Loucy (cell line): ENCODE measurements at regions not wholly inside any gene's neighbourhood (a gene's known extent, or its start where the extent isn't known, plus 50 kb on each side); places are given as distances from the start of the nearest gene placed in this dataset.

ENCODE experiments used
- H2AFZ ChIP-seq: fragments of 200-600 bp; sonication (generic); 2 replicates; pipeline ENCODE4 v1.6.0; 2016; ENCODE audit warnings: antibody characterized with exemption, mild to moderate bottlenecking, low read length, moderate library complexity
- H3F3A ChIP-seq: fragments of 200-600 bp; 2 replicates; pipeline ENCODE4 v1.6.0; 2016; ENCODE audit warnings: antibody characterized with exemption, low read depth, mild to moderate bottlenecking
- H3K27me3 ChIP-seq: fragments of 200-600 bp; sonication (generic); 2 replicates; pipeline ENCODE4 v1.6.1; 2014; ENCODE audit warnings: low read length, mild to moderate bottlenecking; ENCODE audit not compliant: insufficient read depth, poor library complexity, severe bottlenecking
- H3K36me3 ChIP-seq: fragments of 200-600 bp; sonication (generic); 2 replicates; pipeline ENCODE4 v1.6.1; 2016; ENCODE audit warnings: low read length; ENCODE audit not compliant: insufficient read depth
- H3K4me1 ChIP-seq: fragments of 200-600 bp; sonication (generic); 2 replicates; pipeline ENCODE4 v1.5.1; 2014; ENCODE audit warnings: low read length, mild to moderate bottlenecking; ENCODE audit not compliant: insufficient read depth, poor library complexity, severe bottlenecking
- H3K4me2 ChIP-seq: fragments of 200-600 bp; sonication (generic); 2 replicates; pipeline ENCODE4 v1.6.0; 2014; ENCODE audit warnings: antibody characterized with exemption, low read length, low read depth, mild to moderate bottlenecking; ENCODE audit not compliant: poor library complexity, severe bottlenecking
- H3K4me3 ChIP-seq: fragments of 200-600 bp; sonication (generic); 2 replicates; pipeline ENCODE4 v1.5.1; 2014; ENCODE audit warnings: low read length, mild to moderate bottlenecking, mixed read lengths; ENCODE audit not compliant: poor library complexity, severe bottlenecking
- H3K79me2 ChIP-seq: fragments of 200-600 bp; sonication (generic); 2 replicates; pipeline ENCODE4 v1.6.1; 2014; ENCODE audit warnings: low read length; ENCODE audit not compliant: insufficient read depth
- H3K9ac ChIP-seq: fragments of 200-600 bp; sonication (generic); 2 replicates; pipeline ENCODE4 v1.6.0; 2014; ENCODE audit warnings: mild to moderate bottlenecking, low read depth, low read length, moderate library complexity; ENCODE audit not compliant: poor library complexity, severe bottlenecking
- H3K9me2 ChIP-seq: fragments of 200-600 bp; sonication (generic); replicated peaks from 2 replicates; pipeline ENCODE4 v1.6.1; 2016; ENCODE audit warnings: low read depth, low read length, mixed read lengths
- H3K9me3 ChIP-seq: fragments of 200-600 bp; sonication (generic); 2 replicates; pipeline ENCODE4 v1.6.1; 2014; ENCODE audit warnings: mild to moderate bottlenecking, antibody characterized with exemption, low read length, low read depth; ENCODE audit not compliant: insufficient read depth
- H4K20me1 ChIP-seq: fragments of 200-600 bp; sonication (generic); 2 replicates; pipeline ENCODE4 v1.6.0; 2014; ENCODE audit warnings: antibody characterized with exemption, low read length, mild to moderate bottlenecking; ENCODE audit not compliant: insufficient read depth, poor library complexity, severe bottlenecking
- EZH2phosphoT487 ChIP-seq: fragments of 200-600 bp; IDR thresholded peaks from 2 replicates; pipeline ENCODE4 v1.6.1; 2018; ENCODE audit warnings: antibody characterized with exemption, mild to moderate bottlenecking, moderate library complexity, borderline replicate concordance
- TF ChIP-seq, protein P1 (sequence below): fragments of 200-600 bp; sonication (generic); conservative IDR thresholded peaks from 2 replicates; pipeline ENCODE4 v1.5.1; 2014; ENCODE audit warnings: mild to moderate bottlenecking, antibody characterized with exemption, low read length

DNA sequence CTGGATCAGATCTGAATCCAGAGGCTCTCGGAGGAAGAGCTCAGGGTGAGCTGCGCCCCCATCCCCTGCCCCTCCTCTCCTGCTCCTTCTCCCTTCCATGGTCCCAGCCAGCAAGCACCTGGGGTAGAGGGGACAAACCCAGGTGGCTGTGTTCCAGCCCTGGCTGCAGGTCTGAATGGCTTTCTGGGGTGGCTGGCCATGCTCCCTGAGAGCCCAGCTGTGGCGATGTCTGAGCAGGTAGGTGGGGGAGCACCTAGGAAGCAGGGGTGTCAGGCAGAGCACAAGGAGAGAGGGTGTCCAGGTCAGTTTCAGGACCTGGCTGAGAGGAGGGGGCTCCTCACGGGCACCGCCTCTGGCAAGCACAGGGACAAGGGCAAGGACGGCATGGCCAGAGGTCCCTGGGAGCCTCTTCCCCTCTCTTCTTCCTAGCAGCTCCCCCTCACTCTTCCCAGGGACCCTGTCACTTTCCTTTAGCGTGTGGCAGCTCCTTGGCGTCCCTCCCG is 310.0 kb downstream of the SEC14L1 start:
- Histone ChIP-seq H3K9me3 (no peaks in the 10 kb centered on the region), H3K27me3 (no peaks in the 10 kb centered on the region), H3K36me3 (peaks cover 7% of the 10 kb centered on the region; the same call in 1 of the 2 replicates), H3K79me2 (peaks cover 95% of the 10 kb centered on the region), H3K9ac (peak overlapping the region; percentile 95), H3K4me1 (peaks cover 61% of the 10 kb centered on the region), H4K20me1 (peaks cover 49% of the 10 kb centered on the region), H3K4me2 (peak overlapping the region; percentile 83), H3K4me3 (peak overlapping the region; percentile 86), H2AFZ (no peak overlapping the region), H3K9me2 (no peaks in the 10 kb centered on the region), H3F3A (no peaks in the 10 kb centered on the region)
- TF ChIP-seq EZH2phosphoT487 = no peak
- TF ChIP-seq, protein P1, sequence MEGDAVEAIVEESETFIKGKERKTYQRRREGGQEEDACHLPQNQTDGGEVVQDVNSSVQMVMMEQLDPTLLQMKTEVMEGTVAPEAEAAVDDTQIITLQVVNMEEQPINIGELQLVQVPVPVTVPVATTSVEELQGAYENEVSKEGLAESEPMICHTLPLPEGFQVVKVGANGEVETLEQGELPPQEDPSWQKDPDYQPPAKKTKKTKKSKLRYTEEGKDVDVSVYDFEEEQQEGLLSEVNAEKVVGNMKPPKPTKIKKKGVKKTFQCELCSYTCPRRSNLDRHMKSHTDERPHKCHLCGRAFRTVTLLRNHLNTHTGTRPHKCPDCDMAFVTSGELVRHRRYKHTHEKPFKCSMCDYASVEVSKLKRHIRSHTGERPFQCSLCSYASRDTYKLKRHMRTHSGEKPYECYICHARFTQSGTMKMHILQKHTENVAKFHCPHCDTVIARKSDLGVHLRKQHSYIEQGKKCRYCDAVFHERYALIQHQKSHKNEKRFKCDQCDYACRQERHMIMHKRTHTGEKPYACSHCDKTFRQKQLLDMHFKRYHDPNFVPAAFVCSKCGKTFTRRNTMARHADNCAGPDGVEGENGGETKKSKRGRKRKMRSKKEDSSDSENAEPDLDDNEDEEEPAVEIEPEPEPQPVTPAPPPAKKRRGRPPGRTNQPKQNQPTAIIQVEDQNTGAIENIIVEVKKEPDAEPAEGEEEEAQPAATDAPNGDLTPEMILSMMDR = no peak

DNA sequence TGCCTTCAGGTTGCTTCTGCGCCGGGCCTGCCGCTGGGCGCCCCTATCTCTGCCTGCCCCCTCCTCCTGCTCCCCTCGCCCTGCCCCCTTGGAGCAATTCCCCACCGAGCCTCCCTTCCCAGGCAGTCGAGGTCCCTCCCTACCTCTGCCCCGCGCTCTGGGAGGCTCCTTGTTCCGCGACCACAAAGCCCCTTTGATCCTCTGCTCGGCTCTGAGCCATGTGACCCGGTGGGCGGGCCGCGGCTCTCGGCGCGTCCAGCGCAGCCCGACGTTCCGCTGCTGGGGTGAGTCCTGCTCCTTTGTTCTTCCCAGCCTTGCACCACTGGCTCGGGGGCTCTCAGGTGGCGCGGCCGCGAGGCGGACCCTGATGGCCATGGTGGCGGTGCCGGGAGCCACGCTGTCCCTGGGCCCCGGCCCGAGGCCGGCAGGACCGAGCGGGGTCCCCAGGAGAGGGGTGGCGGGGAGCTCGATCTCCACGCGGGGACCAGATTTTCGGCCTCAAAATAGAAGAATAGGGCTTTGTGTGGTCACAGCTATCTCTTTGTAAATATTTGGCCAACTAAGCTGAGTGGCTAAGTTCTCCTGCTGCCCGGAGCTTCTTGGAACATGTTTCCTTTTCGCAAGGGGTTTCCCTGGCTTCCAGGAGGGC is 310.6 kb downstream of the SEC14L1 start:
- H3K9ac ChIP-seq = peak overlapping the region; percentile 95
- TF ChIP-seq, protein P1 = no peak
- no peak for TF ChIP-seq EZH2phosphoT487
- H3K4me2 ChIP-seq = peak overlapping the region; percentile 83
- no peak overlapping the region for H2AFZ ChIP-seq
- no peaks in the 10 kb centered on the region for H3K27me3 ChIP-seq
- H3K9me3 ChIP-seq = no peaks in the 10 kb centered on the region
- peak overlapping the region; percentile 86 for H3K4me3 ChIP-seq
- no peaks in the 10 kb centered on the region for H3K9me2 ChIP-seq
- peaks cover 58% of the 10 kb centered on the region for H3K4me1 ChIP-seq
- H4K20me1 ChIP-seq = peaks cover 53% of the 10 kb centered on the region
- H3K36me3 ChIP-seq = peaks cover 9% of the 10 kb centered on the region; the same call in 1 of the 2 replicates
- H3F3A ChIP-seq = no peaks in the 10 kb centered on the region
- H3K79me2 ChIP-seq = peaks cover 100% of the 10 kb centered on the region

DNA sequence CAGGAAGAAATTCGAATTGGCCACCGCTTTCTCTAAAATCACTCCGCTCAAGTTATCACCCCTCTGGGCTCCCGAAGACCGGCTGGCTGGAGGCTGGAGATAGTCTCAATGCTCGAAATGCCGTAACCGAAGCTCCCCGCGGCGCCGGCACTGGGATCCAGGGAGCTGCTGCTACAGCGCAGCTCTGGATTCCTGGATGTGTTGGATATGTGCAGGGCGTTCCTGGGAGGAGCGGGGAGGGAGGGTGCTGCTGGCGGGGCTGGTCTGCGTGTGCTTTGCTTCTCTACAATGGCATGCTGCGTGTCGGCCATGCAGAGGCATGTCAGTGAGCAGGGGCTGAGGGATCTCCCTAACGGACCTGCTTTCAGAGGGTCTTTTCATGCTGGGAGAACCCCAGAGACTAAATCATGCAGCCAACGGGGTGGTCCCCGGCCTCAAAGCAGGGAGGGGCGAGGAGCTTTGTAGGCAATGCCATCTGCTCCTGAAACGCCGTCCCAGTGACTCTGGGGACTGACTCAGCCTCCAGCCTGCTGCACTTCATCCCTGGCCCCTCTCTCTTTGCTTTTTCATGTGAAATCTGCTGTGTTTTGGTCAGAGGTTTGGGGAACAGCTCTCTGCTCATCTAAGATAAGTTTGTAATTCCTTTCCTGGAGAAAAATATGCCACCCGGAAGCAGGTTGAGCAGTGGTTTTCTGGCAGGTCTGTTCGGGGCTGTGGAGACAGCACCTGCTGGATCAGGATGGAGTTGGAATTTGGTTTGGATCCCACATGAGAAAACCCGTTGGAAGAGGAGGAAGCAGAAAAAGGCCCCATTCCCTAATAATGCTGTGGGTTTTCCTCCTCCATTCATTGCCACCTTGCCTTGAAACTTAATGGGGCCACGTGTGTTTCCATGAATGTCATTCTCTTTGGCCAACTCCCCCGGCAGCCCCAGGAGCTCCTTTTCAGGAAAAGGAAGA is 311.4 kb downstream of the SEC14L1 start:
- H3K79me2 ChIP-seq = peaks cover 100% of the 10 kb centered on the region
- peak overlapping the region; percentile 83 for H3K4me2 ChIP-seq
- H3K9me3 ChIP-seq = no peaks in the 10 kb centered on the region
- H3K27me3 ChIP-seq = no peaks in the 10 kb centered on the region
- H3K4me1 ChIP-seq = peaks cover 53% of the 10 kb centered on the region
- peak overlapping the region; percentile 86 for H3K4me3 ChIP-seq
- H3K36me3 ChIP-seq = peaks cover 10% of the 10 kb centered on the region; the same call in 1 of the 2 replicates
- no peak overlapping the region for H2AFZ ChIP-seq
- TF ChIP-seq, protein P1 = no peak
- TF ChIP-seq EZH2phosphoT487 = no peak
- H3K9ac ChIP-seq = peak overlapping the region; percentile 95
- peaks cover 61% of the 10 kb centered on the region for H4K20me1 ChIP-seq
- H3F3A ChIP-seq = no peaks in the 10 kb centered on the region
- no peaks in the 10 kb centered on the region for H3K9me2 ChIP-seq
